Endothelial cell of umbilical vein (primary cell): ENCODE measurements at regions not wholly inside any gene's neighbourhood (a gene's known extent, or its start where the extent isn't known, plus 50 kb on each side); places are given as distances from the start of the nearest gene placed in this dataset.

ENCODE experiments used
- BruUV-seq: library from RNA; stranded (reverse); fragments of 400-500 nt; replicated peaks from 2 replicates; lab custom pipeline; 2021; lab: Mats Ljungman, UMichigan
- CTCF ChIA-PET: fragments of 300-600, 350-600 bp; sonication (Branson Sonifier 250); formaldehyde crosslinking; loops from one replicate; lab custom pipeline; 2021; ENCODE audit warnings: antibody characterized with exemption, inconsistent platforms; lab: Charles Lee
- POLR2A ChIA-PET: fragments of 300-600, 350-600 bp; sonication (Branson Sonifier 250); formaldehyde crosslinking; loops from one replicate; lab custom pipeline; 2021; ENCODE audit warnings: antibody characterized with exemption, inconsistent platforms; lab: Charles Lee
- DNase-seq: peaks from one replicate; pipeline ENCODE4 v3.0.0-alpha.2; 2011; ENCODE audit warnings: low read depth, low spot score
- FAIRE-seq: peaks from 2 replicates; lab custom pipeline; 2011; peaks lifted over from hg19 to GRCh38; lab: Jason Lieb, UNC
- H2AFZ ChIP-seq: 2 replicates; pipeline ENCODE4 v1.6.0; 2012; ENCODE audit warnings: low read depth, low read length, control low read depth, inconsistent platforms
- H3K27ac ChIP-seq: 2 replicates; pipeline ENCODE4 v1.5.1; 2011; ENCODE audit warnings: low read depth, mild to moderate bottlenecking, control low read depth, low read length, moderate library complexity; ENCODE audit not compliant: insufficient read depth
- H3K27me3 ChIP-seq, 2 experiments: 2 replicates each; pipeline versions ENCODE4 v1.6.0 to v1.6.1; 2011; ENCODE audit warnings: low read length in 2 of 2, mixed read lengths in 1 of 2; ENCODE audit not compliant: control insufficient read depth in 2 of 2, insufficient read depth in 2 of 2
- H3K36me3 ChIP-seq, 2 experiments: 2 replicates in 1 of 2; 3 replicates in 1 of 2; pipeline ENCODE4 v1.5.1; 2011; ENCODE audit warnings: low read length in 2 of 2, mild to moderate bottlenecking in 1 of 2, moderate library complexity in 1 of 2; ENCODE audit not compliant: control insufficient read depth in 2 of 2, insufficient read depth in 2 of 2; ENCODE audit errors: extremely low read depth in 1 of 2
- H3K4me1 ChIP-seq: 3 replicates; pipeline ENCODE4 v1.5.1; 2011; ENCODE audit warnings: mild to moderate bottlenecking, low read length; ENCODE audit not compliant: control insufficient read depth, insufficient read depth; ENCODE audit errors: extremely low read depth
- H3K4me2 ChIP-seq: 2 replicates; pipeline ENCODE4 v1.6.1; 2011; ENCODE audit warnings: low read length, control low read depth, mixed read lengths; ENCODE audit not compliant: insufficient read depth
- H3K4me3 ChIP-seq, 3 experiments: fragments of 200-600 bp in 1 of 3; sonication (generic), shearing (Covaris generic) in 1 of 3; replicated peaks in 1 of 3; 2 replicates each; pipeline ENCODE4 v1.5.1; 2011 to 2016; ENCODE audit warnings: control low read depth in 3 of 3, low read length in 3 of 3, mild to moderate bottlenecking in 2 of 3, inconsistent platforms in 1 of 3, low read depth in 1 of 3, moderate library complexity in 1 of 3; ENCODE audit not compliant: insufficient read depth in 1 of 3
- H3K79me2 ChIP-seq: 2 replicates; pipeline ENCODE4 v1.6.0; 2012; ENCODE audit warnings: low read length, inconsistent platforms; ENCODE audit not compliant: control insufficient read depth, insufficient read depth
- H3K9ac ChIP-seq: replicated peaks from 2 replicates; pipeline ENCODE3; 2011; ENCODE audit warnings: low read length, control low read depth; ENCODE audit not compliant: insufficient read depth; ENCODE audit errors: extremely low read depth
- H3K9me1 ChIP-seq: replicated peaks from 3 replicates; pipeline ENCODE4 v1.6.0; 2011; ENCODE audit warnings: mild to moderate bottlenecking, low read length; ENCODE audit not compliant: control insufficient read depth, insufficient read depth; ENCODE audit errors: extremely low read depth
- H3K9me3 ChIP-seq: replicated peaks from 2 replicates; pipeline ENCODE4 v1.5.1; 2012; ENCODE audit warnings: low read length, inconsistent platforms; ENCODE audit not compliant: control insufficient read depth, insufficient read depth
- H4K20me1 ChIP-seq: replicated peaks from 2 replicates; pipeline ENCODE3; 2011; ENCODE audit warnings: mild to moderate bottlenecking, low read length; ENCODE audit not compliant: control insufficient read depth, insufficient read depth; ENCODE audit errors: extremely low read depth
- CTCF ChIP-seq, 2 donors: IDR thresholded peaks; 1 replicate in 1 of 2; 2 replicates in 1 of 2; pipeline ENCODE4 v1.5.1; 2011; ENCODE audit warnings: low read length in 2 of 2, mild to moderate bottlenecking in 2 of 2, moderate library complexity in 2 of 2, control low read depth in 1 of 2, inconsistent platforms in 1 of 2, low read depth in 1 of 2; ENCODE audit not compliant: insufficient read depth in 1 of 2; ENCODE audit errors: extremely low read depth in 1 of 2
- EZH2 ChIP-seq: IDR thresholded peaks from 2 replicates; pipeline ENCODE4 v1.6.1; 2012; ENCODE audit warnings: borderline replicate concordance, low read depth, mild to moderate bottlenecking, moderate library complexity, low read length, inconsistent platforms; ENCODE audit not compliant: severe bottlenecking
- FOS ChIP-seq: IDR thresholded peaks from 2 replicates; pipeline ENCODE4 v1.6.1; 2011; ENCODE audit warnings: mild to moderate bottlenecking, low read length, moderate library complexity, borderline replicate concordance; ENCODE audit not compliant: insufficient read depth
- GATA2 ChIP-seq: IDR thresholded peaks from 2 replicates; pipeline ENCODE4 v1.7.0; 2011; ENCODE audit warnings: low read depth, mild to moderate bottlenecking, moderate library complexity, mixed read lengths, low read length; ENCODE audit not compliant: insufficient read length, insufficient read depth
- JUN ChIP-seq: IDR thresholded peaks from 2 replicates; pipeline ENCODE4 v1.6.1; 2011; ENCODE audit warnings: borderline replicate concordance, low read depth; ENCODE audit not compliant: insufficient read length, insufficient read depth
- MAX ChIP-seq: IDR thresholded peaks from 2 replicates; pipeline ENCODE4 v1.6.1; 2011; ENCODE audit not compliant: insufficient read depth, insufficient read length
- MYC ChIP-seq: IDR thresholded peaks from one replicate; pipeline ENCODE4 v1.6.1; 2011; ENCODE audit warnings: mild to moderate bottlenecking, low read depth, low read length
- POLR2A ChIP-seq: IDR thresholded peaks from 2 replicates; pipeline ENCODE4 v1.6.1; 2012; ENCODE audit warnings: low read depth, mild to moderate bottlenecking, control low read depth, low read length
- POLR2AphosphoS5 ChIP-seq: IDR thresholded peaks from 2 replicates; pipeline ENCODE4 v1.6.1; 2012; ENCODE audit warnings: low read depth, mild to moderate bottlenecking, control low read depth, low read length, moderate library complexity; ENCODE audit not compliant: insufficient read depth
- dilution Hi-C: fragments of 300-500 bp; cut with MboI; formaldehyde crosslinking; loops from one replicate; pipeline ENCODE4 v1.15.0; 2019; ENCODE audit warnings: low sequenced_read_pairs; ENCODE audit not compliant: extremely low pct_ligation_motif_present
- intact Hi-C: fragments of 100-400 bp; cut with micrococcal nuclease; formaldehyde crosslinking; loops from one replicate; pipeline ENCODE4 v1.10.0; 2022

- Histone ChIP-seq H3K27ac (no peak overlapping the region), H3K27me3 (no peaks in the 10 kb centered on the region), H3K4me3 (no peak overlapping the region), H3K9ac (no peak overlapping the region), H4K20me1 (no peaks in the 10 kb centered on the region), H3K79me2 (no peaks in the 10 kb centered on the region), H3K4me1 (no peaks in the 10 kb centered on the region), H3K9me1 (no peaks in the 10 kb centered on the region), H3K9me3 (no peaks in the 10 kb centered on the region), H3K4me2 (no peak overlapping the region), H2AFZ (no peak overlapping the region), H3K36me3 (no peaks in the 10 kb centered on the region)
- FAIRE-seq (no peak), DNase-seq (no peak)
- dilution Hi-C loops (no loop called here), intact Hi-C loops (no loop called here)
- CTCF ChIA-PET: no interaction called here
- no TSS peak for BruUV-seq
- TF ChIP-seq MAX (no peak), POLR2AphosphoS5 (no peak), CTCF (IDR thresholded peaks at IDR 0.05; ENCODE audit: extremely low read depth in 1 of 2, insufficient read depth in 1 of 2, low read depth in 1 of 2, low read length in 2 of 2) (no peak), POLR2A (no peak), GATA2 (no peak), JUN (no peak), EZH2 (no peak), MYC (no peak), FOS (no peak)
- POLR2A ChIA-PET: no interaction called here
Observed at GRCh38 chr5:145445027-145445426, 390.1 kb downstream of the PRELID2 start.
